SK-N-MC (cell line): ENCODE measurements at regions not wholly inside any gene's neighbourhood (a gene's known extent, or its start where the extent isn't known, plus 50 kb on each side); places are given as distances from the start of the nearest gene placed in this dataset.

Experiments
- DNase-seq: peaks from one replicate; pipeline ENCODE4 v3.0.0-alpha.2; 2011; ENCODE audit warnings: low read depth, low spot score
- H3K27ac ChIP-seq: fragments of 200-600 bp; sonication (generic); 2 replicates; pipeline ENCODE4 v1.5.1; 2016; ENCODE audit warnings: mixed run types
- H3K36me3 ChIP-seq: fragments of 200-600 bp; sonication (generic); 2 replicates; pipeline ENCODE4 v1.6.1; 2017; ENCODE audit warnings: antibody characterized with exemption, low read length, mixed read lengths; ENCODE audit not compliant: insufficient read depth
- H3K4me3 ChIP-seq: fragments of 200-600 bp; sonication (generic); 2 replicates; pipeline ENCODE4 v1.5.1; 2016
- H3K9ac ChIP-seq: fragments of 200-600 bp; sonication (generic); 2 replicates; pipeline ENCODE4 v1.8.0; 2017; ENCODE audit warnings: mixed run types, mixed read lengths; ENCODE audit not compliant: insufficient read length
- H3K9me3 ChIP-seq: fragments of 200-600 bp; sonication (generic); 2 replicates; pipeline ENCODE4 v1.6.1; 2017; ENCODE audit warnings: low read depth, mild to moderate bottlenecking, antibody characterized with exemption, low read length, moderate library complexity, mixed read lengths
- EZH2 ChIP-seq: fragments of 200-600 bp; sonication (generic); IDR thresholded peaks from one replicate; pipeline ENCODE4 v1.6.1; 2017; ENCODE audit warnings: antibody characterized with exemption
- FOXP2 ChIP-seq: optimal IDR thresholded peaks from 2 replicates; pipeline ENCODE3; 2011; ENCODE audit warnings: mild to moderate bottlenecking, moderate library complexity; ENCODE audit not compliant: insufficient read depth; ENCODE audit errors: extremely low read length, control extremely low read depth
- POLR2AphosphoS5 ChIP-seq: IDR thresholded peaks from 2 replicates; pipeline ENCODE4 v1.6.1; 2012; ENCODE audit warnings: mild to moderate bottlenecking, low read depth, low read length, borderline replicate concordance

DNA sequence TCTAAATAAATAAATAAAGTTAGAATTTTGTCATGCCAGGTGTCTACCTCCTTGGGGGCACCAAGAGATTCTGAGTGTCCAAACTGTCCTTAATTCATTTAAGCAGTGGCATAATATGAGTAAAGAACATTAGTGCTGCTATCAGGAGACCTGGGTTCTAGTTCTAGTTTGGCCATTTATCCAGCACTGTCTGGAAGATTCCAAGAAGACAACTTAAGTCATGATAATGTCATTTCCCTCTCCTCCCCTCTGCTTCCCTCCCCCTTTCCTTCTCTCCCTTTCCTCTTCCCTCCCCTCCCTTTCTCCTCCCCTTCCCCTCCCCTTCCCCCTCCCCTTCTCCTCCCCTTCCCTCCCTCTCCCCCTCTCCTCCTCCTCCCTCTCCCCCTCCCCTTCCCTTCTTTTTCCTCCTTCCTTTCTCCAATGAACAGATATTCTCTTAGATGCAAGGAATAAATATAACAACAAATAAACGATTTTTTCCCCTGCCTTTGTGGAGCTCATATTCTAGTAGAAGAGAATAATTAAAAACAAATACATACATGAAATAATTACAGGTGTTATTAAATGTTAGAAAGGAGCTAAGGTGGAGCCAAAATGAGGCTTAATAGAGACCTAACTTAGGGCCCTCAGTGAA is 90.8 kb downstream of the NMUR2 start:
- DNase-seq, result no peak
- Histone ChIP-seq H3K36me3 (no peaks in the 10 kb centered on the region), H3K9ac (no peak overlapping the region), H3K9me3 (no peaks in the 10 kb centered on the region), H3K4me3 (no peak overlapping the region), H3K27ac (no peak overlapping the region)
- no peak for TF ChIP-seq EZH2
- TF ChIP-seq POLR2AphosphoS5, result no peak
- no peak for TF ChIP-seq FOXP2

DNA sequence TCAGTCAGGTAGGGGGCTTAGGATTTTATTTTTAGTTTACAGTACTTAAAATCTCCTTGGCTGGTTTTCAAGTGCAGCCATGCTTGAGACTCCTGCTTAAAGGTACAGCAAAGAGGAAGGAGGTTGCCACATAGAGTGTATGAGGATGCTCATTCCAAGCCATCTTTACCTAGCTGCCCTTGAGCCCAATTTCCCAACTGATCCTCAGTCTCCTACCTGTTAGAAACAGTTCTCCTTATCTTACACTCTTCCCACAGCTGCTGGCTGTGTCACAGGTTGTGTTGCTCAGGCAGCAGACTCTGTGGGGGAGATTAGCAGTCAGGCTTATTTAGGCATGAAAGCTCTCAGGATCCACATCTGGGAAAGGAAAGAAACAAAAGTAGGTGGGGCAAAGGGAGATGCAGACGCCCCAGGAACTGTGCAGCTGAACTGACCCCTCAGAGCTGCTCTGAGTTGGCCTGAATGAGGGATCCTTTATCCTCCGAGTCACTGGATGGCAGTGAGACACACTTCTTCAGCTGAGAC is 95.1 kb downstream of the NMUR2 start:
- Histone ChIP-seq H3K9me3 (no peaks in the 10 kb centered on the region), H3K4me3 (no peak overlapping the region), H3K9ac (no peak overlapping the region), H3K27ac (no peak overlapping the region), H3K36me3 (no peaks in the 10 kb centered on the region)
- no peak for DNase-seq
- TF ChIP-seq FOXP2 (no peak), POLR2AphosphoS5 (no peak), EZH2 (no peak)

DNA sequence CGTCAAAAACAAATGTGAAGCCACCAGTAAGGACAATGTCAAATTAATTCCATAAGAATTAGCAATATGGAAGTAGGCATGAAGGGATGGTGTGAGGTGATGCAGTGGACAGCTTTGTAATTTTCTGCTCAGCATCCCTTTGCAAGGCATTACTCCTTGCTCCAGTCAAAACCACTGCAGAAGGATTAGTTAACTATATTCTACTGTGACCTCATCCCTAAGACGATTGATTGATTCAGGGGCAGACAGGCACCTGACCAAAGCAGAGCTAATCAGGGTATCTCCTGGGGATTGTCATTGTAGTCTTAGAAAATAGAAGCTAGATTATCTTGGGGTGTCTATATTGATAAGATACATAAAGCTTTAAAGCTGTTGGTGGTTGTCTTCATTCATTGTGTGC is 98.7 kb downstream of the NMUR2 start:
- H3K36me3 ChIP-seq, result no peaks in the 10 kb centered on the region
- H3K9me3 ChIP-seq, result no peaks in the 10 kb centered on the region
- no peak overlapping the region for H3K27ac ChIP-seq
- no peak overlapping the region for H3K4me3 ChIP-seq
- no peak for TF ChIP-seq POLR2AphosphoS5
- no peak for TF ChIP-seq EZH2
- no peak for TF ChIP-seq FOXP2
- no peak for DNase-seq
- H3K9ac ChIP-seq, result no peak overlapping the region

DNA sequence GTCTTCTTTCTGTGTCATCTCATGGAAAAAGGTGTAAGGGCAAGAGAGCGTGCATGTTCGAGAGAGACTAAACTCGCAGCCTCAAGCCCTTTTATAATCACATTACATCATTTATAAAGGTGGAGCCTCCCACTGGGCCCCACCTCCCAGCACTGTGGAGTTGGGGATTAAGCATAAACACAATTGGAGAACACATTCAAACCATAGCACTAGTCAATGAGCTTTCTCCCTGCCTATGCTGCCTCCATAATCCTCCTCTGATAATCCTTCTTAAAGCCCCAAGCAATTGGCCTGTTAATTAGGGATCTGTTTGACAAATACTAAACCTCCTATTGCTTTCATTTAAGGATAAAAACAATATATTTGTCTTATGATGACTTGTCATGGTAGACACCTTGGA is 99.6 kb downstream of the NMUR2 start:
- H3K36me3 ChIP-seq, result no peaks in the 10 kb centered on the region
- no peak for DNase-seq
- H3K27ac ChIP-seq, result no peak overlapping the region
- no peak for TF ChIP-seq EZH2
- TF ChIP-seq FOXP2, result no peak
- TF ChIP-seq POLR2AphosphoS5, result no peak
- H3K9me3 ChIP-seq, result no peaks in the 10 kb centered on the region
- no peak overlapping the region for H3K4me3 ChIP-seq
- no peak overlapping the region for H3K9ac ChIP-seq

DNA sequence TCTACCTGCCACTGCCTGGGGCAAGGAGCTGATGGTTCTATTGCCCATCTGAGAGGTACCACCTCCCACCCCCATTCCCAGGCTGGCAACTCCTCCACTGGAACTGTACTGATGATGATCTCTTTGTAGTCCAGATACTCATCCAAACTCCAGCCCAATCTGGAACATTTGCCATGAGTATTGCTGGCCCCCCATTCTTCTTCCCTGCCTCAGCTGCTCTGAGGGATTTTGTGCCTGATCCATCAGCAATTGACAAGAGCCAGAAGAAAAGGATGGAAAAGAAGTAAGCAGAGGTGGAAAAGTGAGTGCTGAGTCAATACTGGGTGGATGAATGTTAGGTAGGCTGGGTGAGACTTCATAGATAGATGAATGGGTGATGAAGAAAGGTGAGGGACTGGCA is 101.2 kb downstream of the NMUR2 start:
- no peak for DNase-seq
- H3K9me3 ChIP-seq, result no peaks in the 10 kb centered on the region
- no peak overlapping the region for H3K27ac ChIP-seq
- no peaks in the 10 kb centered on the region for H3K36me3 ChIP-seq
- H3K4me3 ChIP-seq, result no peak overlapping the region
- no peak for TF ChIP-seq EZH2
- no peak for TF ChIP-seq POLR2AphosphoS5
- TF ChIP-seq FOXP2, result no peak
- H3K9ac ChIP-seq, result no peak overlapping the region

DNA sequence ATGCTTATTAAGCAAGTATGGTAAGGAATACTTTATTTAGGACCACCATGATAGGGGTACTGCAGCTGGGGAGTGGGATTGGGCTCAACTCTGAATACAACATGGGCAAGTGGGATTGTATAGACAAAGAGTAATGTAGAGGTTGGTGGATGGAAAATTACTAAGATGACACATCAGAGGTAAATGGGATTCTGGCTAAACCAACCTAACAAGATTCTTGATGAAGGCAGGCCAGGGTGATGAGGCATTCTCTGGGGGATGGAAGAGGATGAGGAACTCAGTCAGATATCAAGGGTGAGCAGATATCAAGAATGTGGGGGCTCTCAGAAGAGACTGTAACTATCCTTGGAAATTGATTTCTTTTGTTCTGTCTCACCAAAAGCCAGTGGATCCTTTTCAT is 107.2 kb downstream of the NMUR2 start:
- H3K36me3 ChIP-seq, result no peaks in the 10 kb centered on the region
- no peak overlapping the region for H3K9ac ChIP-seq
- H3K9me3 ChIP-seq, result no peaks in the 10 kb centered on the region
- H3K27ac ChIP-seq, result no peak overlapping the region
- DNase-seq, result no peak
- TF ChIP-seq FOXP2 (no peak), POLR2AphosphoS5 (no peak), EZH2 (no peak)
- no peak overlapping the region for H3K4me3 ChIP-seq

DNA sequence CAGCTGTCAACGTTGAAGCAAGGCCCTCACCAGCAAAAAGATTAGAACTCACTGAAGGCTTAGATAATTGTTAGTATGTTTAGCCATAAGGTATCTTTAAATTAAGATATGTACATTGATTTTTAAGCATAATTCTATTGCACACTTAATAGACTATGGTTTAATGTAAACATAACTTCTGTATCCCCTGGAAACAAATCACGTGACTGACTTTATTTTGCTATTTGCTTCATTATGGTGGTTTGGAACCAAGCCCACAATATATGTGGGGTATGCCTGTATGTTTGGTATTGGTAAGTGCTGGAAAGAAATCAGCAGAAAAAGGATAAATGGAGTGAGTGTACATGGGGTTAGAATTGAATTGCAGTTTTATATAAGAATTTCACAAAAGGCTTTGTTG is 111.9 kb downstream of the NMUR2 start:
- Histone ChIP-seq H3K9me3 (no peaks in the 10 kb centered on the region), H3K36me3 (no peaks in the 10 kb centered on the region), H3K9ac (no peak overlapping the region), H3K4me3 (no peak overlapping the region), H3K27ac (no peak overlapping the region)
- TF ChIP-seq EZH2 (no peak), FOXP2 (no peak), POLR2AphosphoS5 (no peak)
- no peak for DNase-seq

DNA sequence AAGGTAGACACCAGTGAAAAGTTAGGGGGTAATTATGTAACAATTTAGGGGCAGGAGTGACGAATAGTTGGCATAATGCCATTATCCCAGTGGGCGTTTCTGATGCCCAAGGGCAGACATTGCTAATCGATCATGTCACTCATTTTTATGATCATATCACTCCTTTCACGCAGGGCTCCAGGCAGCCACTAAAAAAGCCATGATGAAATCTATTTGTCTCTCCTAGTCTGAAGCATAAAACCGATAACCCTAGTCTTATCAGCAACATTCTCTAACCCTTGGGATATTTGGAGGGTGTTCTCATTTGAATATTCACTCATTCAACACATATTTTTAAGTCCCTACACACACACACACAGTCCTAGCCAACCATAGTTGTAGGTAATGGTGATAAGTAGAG is 114.9 kb downstream of the NMUR2 start:
- no peaks in the 10 kb centered on the region for H3K36me3 ChIP-seq
- no peak overlapping the region for H3K27ac ChIP-seq
- TF ChIP-seq POLR2AphosphoS5, result no peak
- TF ChIP-seq EZH2, result no peak
- no peak for TF ChIP-seq FOXP2

DNA sequence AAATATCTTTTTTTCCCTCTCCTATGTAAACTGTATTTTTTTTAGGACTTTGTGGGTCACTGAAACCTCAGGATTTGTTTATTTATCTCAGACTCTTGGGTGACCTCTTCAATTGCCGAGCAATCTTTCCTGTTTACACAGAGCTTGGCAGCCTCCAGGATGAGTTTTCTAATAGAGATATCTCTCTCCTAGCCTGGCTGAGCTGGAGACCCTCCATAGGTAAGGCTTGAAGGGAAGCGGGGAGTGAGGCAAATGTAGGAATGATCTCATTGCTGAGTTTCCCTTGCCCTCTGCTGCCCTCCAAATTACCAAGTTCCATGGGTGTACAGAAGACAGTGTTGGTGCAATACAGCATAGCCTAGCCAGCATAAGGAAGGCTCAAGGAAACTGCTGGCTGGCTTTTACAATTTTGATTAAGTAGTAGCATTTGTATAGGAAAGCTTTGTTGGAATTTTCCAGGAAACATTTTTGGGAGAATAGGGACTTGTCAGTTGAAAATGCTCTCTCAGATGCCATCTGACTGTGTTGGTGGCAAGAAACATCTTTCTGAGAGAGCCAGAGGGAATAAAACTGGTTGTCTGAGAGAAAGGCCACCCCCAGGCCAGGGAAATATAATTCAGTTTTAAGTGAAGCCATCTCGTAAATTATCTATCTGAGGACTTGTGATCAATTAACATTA is 116.0 kb downstream of the NMUR2 start:
- Histone ChIP-seq H3K9ac (no peak overlapping the region), H3K27ac (no peak overlapping the region), H3K36me3 (no peaks in the 10 kb centered on the region), H3K9me3 (no peaks in the 10 kb centered on the region), H3K4me3 (no peak overlapping the region)
- TF ChIP-seq POLR2AphosphoS5, result no peak
- TF ChIP-seq EZH2, result no peak
- no peak for TF ChIP-seq FOXP2
- no peak for DNase-seq

More for the DNA sequence above, 114.9 kb downstream of the NMUR2 start:
- Histone ChIP-seq H3K4me3 (no peak overlapping the region), H3K9me3 (no peaks in the 10 kb centered on the region), H3K9ac (no peak overlapping the region)
- no peak for DNase-seq
